GM19438 (cell line): ENCODE measurements at regions not wholly inside any gene's neighbourhood (a gene's known extent, or its start where the extent isn't known, plus 50 kb on each side); places are given as distances from the start of the nearest gene placed in this dataset.
"Not testable (repeated sequence)": the region's sequence is repeated elsewhere in the genome, so short reads cannot be mapped to it uniquely, and the experiment has no call there.

Source experiments
- ATAC-seq: cut with Tn5 transposase; IDR thresholded peaks from one replicate; pipeline ENCODE4 v1.9.1; 2021; ENCODE audit warnings: low read depth; ENCODE audit not compliant: unreplicated experiment

- no peak for ATAC-seq
Measured at GRCh38 chr13:64770743-64771142, 2459.4 kb downstream of the PCDH9 start.

GRCh38 chr13:64767054-64767453 is 2463.1 kb downstream of the PCDH9 start:
- no peak for ATAC-seq

- ATAC-seq: no peak
Measured at GRCh38 chr13:64765636-64766035, 2464.5 kb downstream of the PCDH9 start.

- ATAC-seq: no peak
Measured at GRCh38 chr13:64758521-64759244, 2471.5 kb downstream of the PCDH9 start.

- ATAC-seq: no peak
Measured at GRCh38 chr13:64756621-64757020, 2473.5 kb downstream of the PCDH9 start.

- no peak for ATAC-seq
Measured at GRCh38 chr13:64755961-64756360, 2474.2 kb downstream of the PCDH9 start.

- ATAC-seq: no peak
Measured at GRCh38 chr13:64753233-64754000, 2476.7 kb downstream of the PCDH9 start.

GRCh38 chr13:64749301-64749700 is 2480.8 kb downstream of the PCDH9 start:
- ATAC-seq: no peak

- no peak for ATAC-seq
Measured at GRCh38 chr13:64746845-64747244, 2483.3 kb downstream of the PCDH9 start.

- no peak for ATAC-seq
Measured at GRCh38 chr13:64740493-64740892, 2489.6 kb downstream of the PCDH9 start.

- no peak for ATAC-seq
Measured at GRCh38 chr13:64725492-64725891, 2504.6 kb downstream of the PCDH9 start.

GRCh38 chr13:64723724-64724123 is 2506.4 kb downstream of the PCDH9 start:
- no peak for ATAC-seq

GRCh38 chr13:64718116-64718515 is 2512.0 kb downstream of the PCDH9 start:
- no peak for ATAC-seq

GRCh38 chr13:64716936-64717335 is 2513.2 kb downstream of the PCDH9 start:
- ATAC-seq: no peak

- ATAC-seq: no peak
Measured at GRCh38 chr13:64709079-64709478, 2521.1 kb downstream of the PCDH9 start.

GRCh38 chr13:64704121-64704649 is 2526.0 kb downstream of the PCDH9 start:
- no peak for ATAC-seq

- no peak for ATAC-seq
Measured at GRCh38 chr13:64697226-64697625, 2532.9 kb downstream of the PCDH9 start.

- ATAC-seq: no peak
Measured at GRCh38 chr13:64688893-64689677, 2541.1 kb downstream of the PCDH9 start.

- ATAC-seq: not testable (repeated sequence)
Measured at GRCh38 chr13:64686536-64686935, 2543.6 kb downstream of the PCDH9 start.

GRCh38 chr13:64684685-64685431 is 2545.3 kb downstream of the PCDH9 start:
- ATAC-seq: no peak
